DMS114 treated with DMSO at 0.1 percent for 48 hours (cell line): ENCODE measurements at regions not wholly inside any gene's neighbourhood (a gene's known extent, or its start where the extent isn't known, plus 50 kb on each side); places are given as distances from the start of the nearest gene placed in this dataset.
A peak's percentile ranks its signal among the peaks of the same experiment; 100 is the strongest.

ENCODE experiments used
- DNase-seq: peaks from one replicate; lab custom pipeline; 2025; ENCODE audit not compliant: unreplicated experiment; lab: John Stamatoyannopoulos, UW

GRCh38 chr2:18749912-18750526, 160.7 kb upstream of the NT5C1B start:
- peak; percentile 55 for DNase-seq

GRCh38 chr2:18745431-18746272, 156.3 kb upstream of the NT5C1B start:
- DNase-seq: no peak

- DNase-seq: no peak
These were observed 152.7 kb upstream of the NT5C1B start for GRCh38 chr2:18741895-18742732.

- no peak for DNase-seq
These were observed 151.8 kb upstream of the NT5C1B start for GRCh38 chr2:18741191-18741590.

GRCh38 chr2:18740474-18740881, 151.1 kb upstream of the NT5C1B start:
- no peak for DNase-seq

- no peak for DNase-seq
These were observed 142.3 kb upstream of the NT5C1B start for GRCh38 chr2:18731666-18732065.

GRCh38 chr2:18724371-18725145, 135.2 kb upstream of the NT5C1B start:
- DNase-seq: no peak

GRCh38 chr2:18723219-18723618, 133.8 kb upstream of the NT5C1B start:
- DNase-seq: no peak

GRCh38 chr2:18722101-18722500, 132.7 kb upstream of the NT5C1B start:
- DNase-seq: no peak

- DNase-seq: no peak
These were observed 131.9 kb upstream of the NT5C1B start for GRCh38 chr2:18721038-18721922.

- no peak for DNase-seq
These were observed 130.8 kb upstream of the NT5C1B start for GRCh38 chr2:18719978-18720775.

- DNase-seq: no peak
These were observed 118.9 kb upstream of the NT5C1B start for GRCh38 chr2:18708203-18708715.

GRCh38 chr2:18706001-18706400, 116.6 kb upstream of the NT5C1B start:
- no peak for DNase-seq

GRCh38 chr2:18704276-18704675, 114.9 kb upstream of the NT5C1B start:
- DNase-seq: no peak

GRCh38 chr2:18703555-18703954, 114.2 kb upstream of the NT5C1B start:
- DNase-seq: no peak

GRCh38 chr2:18701981-18702380, 112.6 kb upstream of the NT5C1B start:
- no peak for DNase-seq

GRCh38 chr2:18701546-18701945, 112.2 kb upstream of the NT5C1B start:
- DNase-seq: no peak

- no peak for DNase-seq
These were observed 101.0 kb upstream of the NT5C1B start for GRCh38 chr2:18690342-18690741.
